ENCODE measurements at regions not wholly inside any gene's neighbourhood (a gene's known extent, or its start where the extent isn't known, plus 50 kb on each side); places are given as distances from the start of the nearest gene placed in this dataset.

DNA sequence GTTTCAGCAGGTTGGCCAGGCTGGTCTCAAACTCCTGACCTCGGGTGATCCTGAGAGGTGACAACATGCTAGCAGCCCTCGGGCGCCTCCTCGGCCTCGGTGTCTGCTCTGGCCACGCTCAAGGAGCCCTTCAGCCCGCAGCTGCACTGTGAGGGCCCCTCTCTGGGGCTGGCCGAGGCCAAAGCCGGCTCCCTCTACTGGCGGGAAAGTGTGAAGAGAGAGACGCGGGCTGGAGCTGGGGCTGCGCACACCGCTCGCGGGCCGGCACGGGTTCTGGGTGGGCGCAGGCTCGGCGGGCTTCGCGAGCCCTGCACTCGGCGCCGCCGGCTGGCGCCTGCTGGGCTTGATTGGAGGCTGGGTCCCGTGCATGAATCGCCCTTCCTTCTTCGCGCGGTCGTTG lies 80.8 kb upstream of the RBM24 start:
- no peaks in the 10 kb centered on the region; a peak in 2 of 7 replicates for H3K4me1 ChIP-seq (replicated peaks in 1 of 4; ENCODE audit: control insufficient read depth in 3 of 4, insufficient read depth in 4 of 4, low read length in 3 of 4)
- POLR2A ChIA-PET (ENCODE audit: partially characterized antibody): interaction anchor here (1.0 kb wide), 1 partner anchor 194 kb away, joined by 3 read pairs; no protein-coding TSS in a partner anchor
- H3K4me3 ChIP-seq (ENCODE audit: extremely low read depth in 1 of 4, insufficient read depth in 2 of 4, low read depth in 3 of 4, low read length in 4 of 4): peak overlapping the region in 3 of 4 experiments; percentile 16 to 46 (median 26); a peak in 3 of 8 replicates
- no peaks in the 10 kb centered on the region for H3K23me2 ChIP-seq (ENCODE audit: low read depth, low read length)
- H3K4ac ChIP-seq (replicated peaks; ENCODE audit: insufficient read length, low read depth, low read length): no peak overlapping the region
- no peaks in the 10 kb centered on the region for H3K36me3 ChIP-seq (ENCODE audit: control insufficient read depth in 2 of 4, insufficient read depth in 4 of 4, low read length in 3 of 4)
- no peak overlapping the region for H4K91ac ChIP-seq (replicated peaks; ENCODE audit: insufficient read length, low read length)
- H3K79me2 ChIP-seq (ENCODE audit: control insufficient read depth in 1 of 2, insufficient read depth in 2 of 2, low read length in 2 of 2): no peaks in the 10 kb centered on the region
- H3K18ac ChIP-seq (ENCODE audit: extremely low read depth, low read length): no peak overlapping the region; the same call in 1 of the 2 replicates
- no peak overlapping the region for H2BK120ac ChIP-seq (replicated peaks; ENCODE audit: low read depth, low read length)
- 0 out of 2 replicates have a peak overlapping the region, but pooled peaks have one; percentile 15 for H2AFZ ChIP-seq (ENCODE audit: low read length)
- H2BK5ac ChIP-seq (ENCODE audit: low read depth, low read length): no peak overlapping the region
- no peaks in the 10 kb centered on the region for H3K79me1 ChIP-seq (ENCODE audit: low read depth, low read length)
- H4K5ac ChIP-seq (ENCODE audit: insufficient read length, low read depth, low read length): no peak overlapping the region
- H2AK5ac ChIP-seq (ENCODE audit: low read depth, low read length): no peak overlapping the region
- H3K27ac ChIP-seq (ENCODE audit: low read depth, low read length): no peak overlapping the region
- no peaks in the 10 kb centered on the region for H4K20me1 ChIP-seq (replicated peaks in 1 of 2; ENCODE audit: control insufficient read depth in 1 of 2, insufficient read depth in 2 of 2, low read length in 2 of 2)
- peak overlapping the region; percentile 63; the same call in 1 of the 2 replicates for H4K8ac ChIP-seq (ENCODE audit: extremely low read depth, insufficient read depth, low read length)
- peak overlapping the region; percentile 3 to 55; a peak in 3 of 4 replicates for H3K4me2 ChIP-seq (ENCODE audit: insufficient read depth in 1 of 2, low read depth in 2 of 2, low read length in 2 of 2)
- peak; percentile 59 to 90 for DNase-seq (ENCODE audit: low read depth in 1 of 2, low spot score in 2 of 2)
- H3K9ac ChIP-seq (replicated peaks in 1 of 4; ENCODE audit: extremely low read depth in 1 of 4, low read depth in 3 of 4, low read length in 3 of 4): no peak overlapping the region
- H3K56ac ChIP-seq (replicated peaks; ENCODE audit: insufficient read length, low read depth, low read length): no peak overlapping the region
- H3K9me3 ChIP-seq (ENCODE audit: insufficient read depth in 2 of 2, low read depth in 1 of 2, low read length in 1 of 2): peaks cover 4 to 7% of the 10 kb centered on the region in 2 experiments; a peak in 3 of 4 replicates
- no peak overlapping the region for H2BK15ac ChIP-seq (ENCODE audit: low read length)
- WGBS, 2 experiments (ENCODE audit: extremely low coverage in 1 of 2, insufficient coverage in 1 of 2, insufficient read length in 1 of 2, insufficient replicate concordance in 2 of 2, low coverage in 1 of 2, low lambda C conversion rate in 2 of 2, missing lambda C conversion rate in 1 of 2): 7% methylated on average over 10 of the region's 34 CpGs; no CpG with 5 or more reads in 1 of the 2 experiments
- CTCF ChIA-PET (ENCODE audit: partially characterized antibody): interaction anchor here (0.6 to 3.3 kb wide), 20 partner anchors 9 to 405 kb away, joined by 3 to 10 read pairs (median 4); no protein-coding TSS in a partner anchor
- H2BK12ac ChIP-seq (ENCODE audit: low read depth, low read length): no peak overlapping the region
- peaks cover 2 to 11% (median 5%) of the 10 kb centered on the region in 4 experiments; a peak in 5 of 7 replicates for H3K27me3 ChIP-seq (replicated peaks in 1 of 4; ENCODE audit: control insufficient read depth in 3 of 4, extremely low read depth in 1 of 4, insufficient read depth in 3 of 4, low read length in 3 of 4)
- H3K14ac ChIP-seq (ENCODE audit: insufficient read length): no peak overlapping the region
- no peak overlapping the region for H3K23ac ChIP-seq (ENCODE audit: insufficient read length)
- FAIRE-seq: no peak
- no peak overlapping the region for H2BK20ac ChIP-seq (ENCODE audit: low read length)
- TF ChIP-seq, protein P1, sequence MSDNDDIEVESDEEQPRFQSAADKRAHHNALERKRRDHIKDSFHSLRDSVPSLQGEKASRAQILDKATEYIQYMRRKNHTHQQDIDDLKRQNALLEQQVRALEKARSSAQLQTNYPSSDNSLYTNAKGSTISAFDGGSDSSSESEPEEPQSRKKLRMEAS (IDR thresholded peaks at IDR 0.05): peak; percentile 76
- TF ChIP-seq EGR1 (IDR thresholded peaks at IDR 0.05; ENCODE audit: borderline replicate concordance, low read depth, low read length) (no peak), KDM4A (IDR thresholded peaks at IDR 0.05; ENCODE audit: low read depth, low read length, severe bottlenecking) (peak; percentile 56), CBX8 (IDR thresholded peaks at IDR 0.05; ENCODE audit: borderline replicate concordance, low read depth, low read length) (no peak), KDM5A (IDR thresholded peaks at IDR 0.05; ENCODE audit: low read length) (no peak), SP2 (IDR thresholded peaks at IDR 0.05; ENCODE audit: low read length) (no peak), CREB1 (IDR thresholded peaks at IDR 0.05) (peak; percentile 24; the same call in 1 of the 2 replicates), HDAC2 (IDR thresholded peaks at IDR 0.05; ENCODE audit: borderline replicate concordance in 1 of 2, low read depth in 2 of 2, low read length in 2 of 2) (peak in 1 of 2 experiments; percentile 70; a peak in 1 of 4 replicates), YY1 (IDR thresholded peaks at IDR 0.05; ENCODE audit: low read depth, low read length) (0 out of 2 replicates have a peak, but pooled peaks have one; percentile 38), MAFK (IDR thresholded peaks at IDR 0.05; ENCODE audit: low read depth, low read length) (no peak), RAD21 (IDR thresholded peaks at IDR 0.05 in 1 of 2, conservative IDR thresholded peaks at IDR 0.05 in 1 of 2; ENCODE audit: low read depth in 2 of 2, low read length in 2 of 2) (peak; percentile 48 to 60)
- TF ChIP-seq, protein P2, sequence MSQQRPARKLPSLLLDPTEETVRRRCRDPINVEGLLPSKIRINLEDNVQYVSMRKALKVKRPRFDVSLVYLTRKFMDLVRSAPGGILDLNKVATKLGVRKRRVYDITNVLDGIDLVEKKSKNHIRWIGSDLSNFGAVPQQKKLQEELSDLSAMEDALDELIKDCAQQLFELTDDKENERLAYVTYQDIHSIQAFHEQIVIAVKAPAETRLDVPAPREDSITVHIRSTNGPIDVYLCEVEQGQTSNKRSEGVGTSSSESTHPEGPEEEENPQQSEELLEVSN (IDR thresholded peaks at IDR 0.05): peak; percentile 89
